ENCODE measurements at regions not wholly inside any gene's neighbourhood (a gene's known extent, or its start where the extent isn't known, plus 50 kb on each side); places are given as distances from the start of the nearest gene placed in this dataset.

GRCh38 chr18:68462766-68463165 lies 252.1 kb downstream of the TMX3 start:
- DNase-seq (ENCODE audit: low spot score) = no peak

DNA sequence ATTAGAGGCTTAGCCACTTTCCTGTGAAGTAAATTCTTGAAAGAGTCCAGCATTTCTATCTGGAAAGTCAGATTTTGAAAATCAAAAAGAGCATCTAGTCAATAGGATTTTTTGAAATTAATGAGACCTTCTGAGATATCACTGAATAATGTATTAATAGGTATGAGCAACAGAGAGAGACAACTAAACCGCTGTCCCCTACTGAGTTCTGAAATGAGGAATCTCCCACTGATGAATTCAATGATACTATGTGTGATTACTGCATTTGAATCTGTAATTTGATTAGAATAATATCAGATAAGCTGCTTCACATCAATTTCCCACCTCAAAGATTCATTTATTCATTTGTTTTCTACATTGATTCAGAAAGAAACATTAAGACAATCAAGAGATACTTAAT lies 252.8 kb downstream of the TMX3 start:
- no peak for DNase-seq (ENCODE audit: low spot score)

DNA sequence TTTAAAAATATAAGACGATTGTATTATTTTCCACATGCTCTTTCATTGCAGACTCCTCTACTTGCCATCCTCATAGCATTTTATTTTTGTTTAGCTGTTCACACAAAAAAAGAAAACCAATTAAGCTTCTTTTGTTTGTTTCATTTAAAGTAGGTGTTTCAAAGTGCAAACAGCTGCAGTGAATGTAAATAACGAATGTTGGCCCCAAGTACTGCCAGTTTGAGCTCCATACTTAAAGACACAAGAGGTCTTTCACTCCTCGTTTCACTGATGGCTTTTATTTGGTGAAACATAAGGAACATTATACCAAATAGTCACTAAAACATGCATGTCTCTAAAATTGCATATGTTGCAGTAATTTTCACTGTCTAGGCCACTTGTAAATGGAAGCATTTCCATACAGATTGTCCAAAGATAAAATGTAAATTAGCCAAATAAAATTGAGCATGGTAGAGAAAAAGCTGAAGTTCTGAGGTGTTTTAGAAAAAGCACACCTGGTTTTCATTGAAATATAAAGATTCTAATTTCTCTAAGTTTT lies 253.4 kb downstream of the TMX3 start:
- DNase-seq (ENCODE audit: low spot score) = no peak

- DNase-seq (ENCODE audit: low spot score) = no peak
Measured at GRCh38 chr18:68459968-68460367, 254.9 kb downstream of the TMX3 start.

DNA sequence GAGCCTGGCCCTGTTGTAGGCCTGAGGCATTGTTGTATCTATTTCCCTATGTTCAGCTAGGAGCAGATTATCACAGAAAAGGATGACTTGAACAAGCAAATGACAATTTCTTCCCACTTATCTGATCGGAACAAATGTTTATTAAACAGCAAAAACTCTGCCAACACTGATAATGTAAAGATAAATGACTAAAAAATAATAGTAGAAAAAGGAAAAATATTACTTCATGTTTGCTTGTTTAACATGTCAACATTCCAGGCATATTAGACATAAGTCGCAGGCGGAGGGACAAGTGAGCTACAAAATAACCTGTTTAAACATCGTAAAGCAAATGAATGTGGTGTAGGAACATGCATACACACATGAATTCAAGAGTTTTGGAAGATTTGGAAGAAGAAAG lies 257.9 kb downstream of the TMX3 start:
- no peak for DNase-seq (ENCODE audit: low spot score)

DNA sequence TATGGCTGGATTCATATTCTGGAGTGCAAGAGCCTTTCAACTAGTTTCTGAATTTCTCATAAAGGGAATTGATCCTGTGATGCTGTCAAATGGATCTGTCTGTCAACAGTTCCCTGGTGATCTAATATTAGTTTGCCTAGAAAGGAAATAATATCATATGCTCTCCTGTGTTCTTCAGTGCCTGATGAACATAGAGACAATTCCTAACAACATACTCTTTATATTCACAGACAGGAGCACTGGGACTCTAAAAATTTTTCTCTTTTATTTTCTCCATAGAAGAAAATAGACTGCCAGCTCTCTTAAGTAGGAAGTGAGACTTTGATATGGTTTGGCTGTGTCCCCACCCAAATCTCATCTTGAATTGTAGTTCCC lies 259.7 kb downstream of the TMX3 start:
- DNase-seq (ENCODE audit: low spot score) = no peak

DNA sequence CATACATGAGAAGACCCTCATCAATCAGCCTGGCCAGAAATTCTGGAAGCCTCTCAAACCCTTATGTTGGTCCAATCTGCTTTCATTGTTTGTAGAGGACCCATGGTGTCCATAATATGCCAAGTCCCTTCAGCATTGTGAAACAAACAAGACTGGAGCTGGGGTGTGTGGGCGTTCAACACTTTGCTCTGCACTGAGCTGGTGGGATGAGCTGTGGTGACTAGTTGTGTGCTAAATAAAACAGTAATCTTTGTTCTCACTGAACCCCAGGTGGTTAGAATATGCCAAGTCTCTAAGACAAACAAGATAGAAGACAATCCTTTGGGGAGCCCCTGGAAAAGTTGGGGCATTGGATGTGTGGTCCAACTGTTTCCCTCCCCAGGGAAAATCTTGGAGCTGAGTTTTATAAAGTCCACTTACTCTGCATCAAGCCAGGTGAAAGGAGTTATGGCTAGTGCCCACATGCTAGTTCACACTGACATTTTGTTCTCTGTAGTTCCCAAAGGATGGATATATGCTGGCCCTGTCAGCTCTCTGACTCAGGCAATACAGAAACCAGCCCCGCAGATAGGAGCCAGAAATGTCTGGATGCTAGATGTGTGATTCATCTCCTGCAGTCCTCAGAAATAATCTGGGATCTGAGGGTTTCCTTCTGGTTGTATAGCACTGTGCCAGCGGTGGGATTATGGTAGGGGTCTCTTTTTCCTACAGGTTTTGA lies 260.2 kb downstream of the TMX3 start:
- no peak for DNase-seq (ENCODE audit: low spot score)

GRCh38 chr18:68449292-68449691 lies 265.6 kb downstream of the TMX3 start:
- no peak for DNase-seq (ENCODE audit: low spot score)

DNA sequence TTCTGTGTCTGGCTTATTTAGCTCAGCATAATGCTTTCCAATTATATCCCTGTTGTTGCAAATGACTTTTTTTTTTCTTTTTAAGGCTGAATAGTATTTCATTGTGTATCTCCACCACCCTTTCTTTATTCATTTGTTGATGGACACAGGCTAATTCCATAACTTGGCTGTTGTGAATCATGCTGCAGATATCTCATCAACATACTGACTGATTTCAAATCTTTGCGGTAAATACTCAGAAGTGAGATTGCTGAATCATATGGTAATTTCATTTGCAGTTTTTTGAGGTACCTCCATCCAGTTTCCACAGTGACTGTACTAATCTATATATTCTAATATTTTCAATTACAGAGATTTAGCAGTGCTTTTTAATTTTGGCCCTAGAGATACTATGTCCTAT lies 266.2 kb downstream of the TMX3 start:
- DNase-seq (ENCODE audit: low spot score) = no peak

DNA sequence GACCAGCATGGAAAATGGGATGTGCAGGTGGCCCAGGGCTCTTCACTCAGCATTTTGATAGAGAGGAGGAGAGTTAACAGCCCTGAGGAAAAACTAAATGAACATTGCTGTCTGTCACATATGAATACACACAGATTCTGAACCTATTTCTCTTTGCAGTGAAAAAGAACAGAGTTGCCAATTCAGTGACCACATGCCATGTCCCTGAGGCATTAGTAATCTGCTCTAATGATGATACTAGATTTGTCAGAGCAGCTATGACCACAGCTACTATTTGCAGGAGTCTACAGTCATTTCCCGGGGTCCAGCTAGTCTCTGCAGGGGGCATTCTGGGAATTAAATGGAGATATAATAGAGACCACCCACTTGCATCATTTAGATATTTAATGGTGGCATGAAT lies 267.6 kb downstream of the TMX3 start:
- no peak for DNase-seq (ENCODE audit: low spot score)

DNA sequence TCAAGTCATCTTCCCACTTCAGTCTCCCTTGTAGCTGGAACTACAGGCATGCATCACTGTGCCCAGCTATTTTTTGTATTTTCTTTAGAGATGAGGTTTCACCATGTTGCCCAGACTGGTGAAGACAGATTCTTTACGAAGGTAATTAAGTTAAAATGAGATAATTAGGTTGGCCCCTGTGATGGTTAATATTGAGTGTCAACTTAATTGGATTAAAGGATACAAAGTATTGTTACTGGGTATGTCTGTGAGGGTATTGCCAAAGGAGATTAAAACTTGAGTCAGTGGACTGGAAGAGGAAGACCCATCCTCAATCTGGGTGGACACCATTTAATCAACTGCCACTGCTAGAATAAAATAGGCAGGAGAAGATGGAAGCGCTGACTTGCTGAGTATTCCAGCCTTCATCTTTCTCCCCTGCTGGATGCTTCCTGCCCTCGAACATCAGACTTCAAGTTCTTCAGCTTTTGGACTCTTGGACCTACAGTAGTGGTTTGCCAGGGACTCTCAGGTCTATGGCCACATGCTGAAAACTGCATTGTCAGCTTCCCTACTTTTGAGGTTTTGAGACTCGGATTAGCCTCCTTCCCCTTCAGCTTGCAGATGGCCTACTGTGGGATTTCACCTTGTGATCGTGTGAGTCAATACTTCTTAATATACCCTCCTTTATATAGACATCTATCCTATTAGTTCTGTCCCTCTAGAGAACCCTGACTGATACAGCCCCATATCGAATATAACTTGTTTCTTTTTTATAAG lies 269.1 kb downstream of the TMX3 start:
- DNase-seq (ENCODE audit: low spot score) = no peak

DNA sequence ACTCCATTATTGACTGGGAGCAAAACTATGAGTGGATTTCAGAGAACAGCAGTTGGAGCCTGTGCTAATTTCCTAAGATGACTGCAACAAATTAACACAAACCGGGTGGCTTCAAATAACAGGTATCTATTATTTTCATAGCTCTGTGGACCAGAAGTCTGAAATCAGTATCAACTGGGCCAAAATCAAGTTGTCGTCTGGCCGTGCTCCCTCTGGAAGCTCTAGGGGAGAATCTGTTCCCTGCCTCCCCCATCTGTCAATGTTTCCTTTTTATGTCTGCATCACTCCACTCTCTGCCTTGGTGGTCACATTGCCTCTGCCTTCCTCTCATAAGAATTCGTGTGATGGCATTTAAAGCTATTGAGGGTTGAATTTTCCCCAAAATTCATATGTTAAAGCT lies 269.8 kb downstream of the TMX3 start:
- no peak for DNase-seq (ENCODE audit: low spot score)

DNA sequence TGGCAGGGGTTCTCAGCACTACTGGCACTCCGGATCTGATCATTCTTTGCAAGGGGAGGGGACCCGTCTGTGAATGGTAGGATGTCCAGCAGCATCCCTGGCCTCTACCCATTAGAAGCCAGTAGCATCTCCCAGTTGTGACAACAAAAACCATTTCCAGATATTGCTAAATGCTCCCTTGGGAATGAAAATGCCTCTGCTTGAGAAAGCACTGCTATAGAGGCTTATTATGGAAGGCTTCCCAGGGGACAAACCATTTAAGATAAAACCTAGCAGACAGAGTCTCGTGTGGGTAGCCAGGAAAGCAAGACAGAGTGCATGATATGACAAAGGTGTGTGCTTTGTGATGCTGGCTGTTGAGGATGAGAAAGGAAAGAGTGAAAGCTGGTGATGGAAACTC lies 273.7 kb downstream of the TMX3 start:
- no peak for DNase-seq (ENCODE audit: low spot score)

DNA sequence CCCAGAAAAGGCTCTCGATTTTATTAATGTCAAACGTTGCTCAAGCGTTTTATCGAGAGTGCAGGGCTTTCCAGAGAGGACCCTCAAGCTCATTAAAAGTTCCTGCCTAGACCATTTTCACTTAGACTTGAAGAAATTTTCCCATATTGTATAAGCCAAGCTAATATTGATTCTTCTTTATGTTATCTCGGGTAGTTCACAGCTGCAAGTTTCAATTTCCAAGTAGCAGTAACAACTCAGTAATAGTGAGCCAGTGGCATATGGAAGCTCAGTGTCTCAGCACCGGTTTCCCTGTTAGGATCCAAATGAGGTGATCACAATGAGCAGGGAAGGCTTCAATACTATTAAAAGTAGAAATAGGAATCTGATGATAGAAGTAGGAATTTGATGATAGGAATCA lies 274.5 kb downstream of the TMX3 start:
- DNase-seq (ENCODE audit: low spot score) = no peak

DNA sequence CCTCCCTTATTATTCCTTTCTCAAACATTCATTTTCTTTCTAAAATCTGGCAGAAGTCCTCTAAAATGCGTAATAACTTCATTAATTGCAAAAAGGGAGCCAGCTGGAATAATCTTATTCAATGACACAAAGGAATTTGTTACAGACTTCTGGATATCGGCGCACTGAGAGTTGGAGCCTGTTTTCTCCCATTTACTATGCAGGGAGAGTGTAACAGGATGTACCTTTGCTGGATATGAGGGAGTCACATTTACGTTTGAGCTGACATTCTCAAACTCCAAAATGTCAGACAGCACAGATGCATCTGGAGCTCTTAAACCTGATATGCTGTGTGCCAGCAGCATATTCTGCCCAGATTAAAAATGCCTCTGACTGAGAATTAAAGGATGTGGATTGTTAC lies 275.3 kb downstream of the TMX3 start:
- DNase-seq (ENCODE audit: low spot score) = no peak

- no peak for DNase-seq (ENCODE audit: low spot score)
Measured at GRCh38 chr18:68438983-68439382, 275.9 kb downstream of the TMX3 start.

DNA sequence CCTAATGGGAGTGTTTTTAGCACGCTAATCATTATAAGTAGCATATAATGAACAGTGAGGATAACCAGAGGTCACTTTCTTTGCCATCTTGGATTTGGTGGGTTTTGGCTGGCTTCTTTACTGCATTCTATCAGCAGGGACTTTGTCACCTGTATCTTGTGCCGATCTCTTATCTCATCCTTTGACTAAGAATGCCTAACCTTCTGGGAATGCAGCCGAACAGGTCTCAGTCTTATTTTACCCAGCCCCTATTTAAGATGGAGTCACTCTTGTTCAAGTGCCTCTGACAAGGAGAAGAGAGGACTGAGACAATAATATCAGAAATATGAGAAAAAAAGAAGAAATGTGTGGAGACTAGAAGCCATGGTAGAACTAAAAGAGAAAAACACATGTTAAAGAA lies 276.4 kb downstream of the TMX3 start:
- DNase-seq (ENCODE audit: low spot score) = no peak

DNA sequence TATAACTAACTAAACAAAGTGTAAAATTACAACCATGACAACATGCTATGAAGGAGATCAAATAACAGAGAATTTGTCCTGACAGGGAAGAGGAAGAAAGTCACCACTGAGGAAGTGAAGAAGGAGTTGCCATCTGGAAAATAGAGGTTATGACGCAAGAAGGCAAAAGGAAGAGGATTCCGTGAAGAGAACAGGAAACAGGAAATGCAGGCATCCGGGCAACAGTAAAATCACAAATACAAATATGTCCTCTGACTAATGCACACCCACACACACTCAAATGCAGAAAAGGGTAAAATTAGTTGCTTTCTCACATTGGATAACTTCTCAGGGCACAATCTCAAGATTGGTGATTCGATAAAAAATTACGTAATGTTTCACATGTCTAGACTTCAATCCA lies 278.4 kb downstream of the TMX3 start:
- DNase-seq (ENCODE audit: low spot score) = no peak

DNA sequence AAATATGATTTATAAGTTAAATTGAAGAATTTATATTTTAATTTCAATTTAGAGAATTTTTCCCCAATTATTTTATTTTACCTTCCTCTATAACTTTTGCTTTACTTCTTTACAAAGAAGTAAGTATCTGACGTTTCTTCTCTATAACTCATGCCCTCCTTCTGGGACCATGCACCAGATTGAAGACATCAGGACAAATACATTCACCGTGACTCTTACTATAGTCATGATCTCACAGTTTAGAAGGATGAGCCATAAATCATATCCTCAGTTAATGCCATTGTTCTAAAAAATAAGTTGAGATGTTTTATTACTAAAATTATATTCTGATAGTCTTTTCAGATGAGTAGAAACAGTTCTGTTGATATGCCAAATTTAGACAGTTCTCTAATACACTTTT lies 279.3 kb downstream of the TMX3 start:
- DNase-seq (ENCODE audit: low spot score) = no peak

DNA sequence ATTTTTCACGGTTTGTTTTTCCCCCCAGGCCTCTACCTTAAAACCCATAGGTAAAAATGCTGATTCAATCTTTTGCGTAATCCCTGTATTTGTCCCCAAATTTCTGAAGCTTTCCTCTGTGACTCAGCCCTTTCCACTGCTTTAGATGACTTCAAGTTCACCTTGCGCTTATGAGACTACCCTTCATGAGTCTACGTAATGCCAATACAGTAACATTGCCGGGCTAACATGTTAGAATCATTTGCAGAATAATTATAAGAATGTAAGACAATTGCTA lies 283.0 kb downstream of the TMX3 start:
- no peak for DNase-seq (ENCODE audit: low spot score)

GRCh38 chr18:68431111-68431921 lies 283.6 kb downstream of the TMX3 start:
- no peak for DNase-seq (ENCODE audit: low spot score)

DNA sequence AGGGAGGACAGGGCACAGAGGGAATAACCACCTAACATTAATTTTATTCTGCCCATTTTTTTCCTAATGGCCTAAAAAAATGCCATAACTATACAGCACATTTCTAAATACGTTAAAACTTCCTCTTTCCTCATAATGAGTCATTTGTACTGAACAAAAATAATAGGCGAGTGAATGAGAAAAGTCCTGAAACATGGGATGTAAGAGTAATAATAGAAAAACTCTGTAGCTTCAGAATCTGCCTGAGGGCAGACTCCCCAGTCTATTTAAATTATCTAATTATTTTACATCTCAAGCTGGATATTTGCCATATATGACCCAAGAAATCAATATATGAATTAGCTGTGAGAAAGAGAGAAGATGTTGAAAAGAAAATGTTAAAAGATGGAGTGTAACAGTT lies 285.1 kb downstream of the TMX3 start:
- DNase-seq (ENCODE audit: low spot score) = no peak

DNA sequence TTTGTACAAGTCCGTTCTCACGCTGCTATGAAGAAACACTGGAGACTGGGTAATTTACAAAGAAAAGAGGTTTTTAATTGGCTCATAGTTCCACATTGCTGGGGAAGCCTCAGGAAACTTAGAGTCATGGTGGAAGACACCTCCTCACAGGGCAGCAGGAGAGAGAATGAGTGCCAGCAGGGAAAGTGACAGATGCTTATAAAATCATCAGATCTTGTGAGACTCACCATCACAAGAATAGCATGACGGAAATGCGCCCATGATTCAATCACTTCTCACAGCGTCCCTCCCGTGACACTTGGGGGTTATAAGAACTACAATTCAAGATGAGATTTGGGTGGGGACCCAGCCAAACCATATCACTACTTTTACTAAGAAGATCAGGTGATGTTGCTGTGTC lies 285.8 kb downstream of the TMX3 start:
- DNase-seq (ENCODE audit: low spot score) = no peak

All from pons (tissue), 1 donor.